HCT116 (cell line): ENCODE measurements at regions not wholly inside any gene's neighbourhood (a gene's known extent, or its start where the extent isn't known, plus 50 kb on each side); places are given as distances from the start of the nearest gene placed in this dataset.

ENCODE experiments used
- ATAC-seq: fragments of 200-7000 bp; cut with Tn5 transposase; 2 replicates; pipeline ENCODE4 v1.9.1; 2020; ENCODE audit warnings: mild to moderate bottlenecking, moderate library complexity
- BruUV-seq: library from RNA; stranded (reverse); fragments of 400-500 nt; replicated peaks from 2 replicates; lab custom pipeline; 2021; lab: Mats Ljungman, UMichigan
- CTCF ChIA-PET: fragments of 300-600 bp; sonication (Branson Sonifier 250); formaldehyde crosslinking; loops from one replicate; lab custom pipeline; 2021; ENCODE audit warnings: antibody characterized with exemption; lab: Charles Lee
- POLR2A ChIA-PET: fragments of 300-600, 350-600 bp; sonication (Branson Sonifier 250); formaldehyde crosslinking; loops from one replicate; lab custom pipeline; 2021; ENCODE audit warnings: antibody characterized with exemption; lab: Charles Lee
- RAD21 ChIA-PET, 2 experiments: fragments of 300-600 bp; sonication (Branson Sonifier 250); formaldehyde crosslinking; loops; one replicate each; lab custom pipeline; 2023; ENCODE audit warnings: low total read pairs in 2 of 2; ENCODE audit not compliant: uncharacterized antibody in 2 of 2, unreplicated experiment in 2 of 2, low non-redundant PET in 1 of 2; lab: Charles Lee
- DNase-seq: peaks from one replicate; pipeline ENCODE4 v3.0.0-alpha.2; 2010; ENCODE audit warnings: low read depth, low spot score
- H2AFZ ChIP-seq: fragments of 200-600 bp; shearing (Covaris generic), sonication (generic); 2 replicates; pipeline ENCODE4 v1.6.1; 2017; ENCODE audit warnings: low read depth, mixed run types, mixed read lengths, antibody characterized with exemption, low read length; ENCODE audit not compliant: poor library complexity, severe bottlenecking
- H3K27ac ChIP-seq: 2 replicates; pipeline ENCODE4 v1.5.1; 2012; ENCODE audit warnings: low read depth, low read length
- H3K27me3 ChIP-seq: fragments of 200-600 bp; sonication (generic); 2 replicates; pipeline ENCODE4 v1.6.1; 2016; ENCODE audit warnings: mixed run types, low read length, mixed read lengths; ENCODE audit not compliant: insufficient read depth
- H3K36me3 ChIP-seq, 2 experiments: fragments of 200-500 bp in 1 of 2; fragments of 200-600 bp in 1 of 2; sonication (Bioruptor generic) in 1 of 2; sonication (generic) in 1 of 2; 2 replicates each; pipeline versions ENCODE4 v1.5.1 to v1.6.1; 2014 to 2016; ENCODE audit warnings: low read length in 2 of 2, inconsistent platforms in 1 of 2, mixed read lengths in 1 of 2, mixed run types in 1 of 2; ENCODE audit not compliant: insufficient read depth in 2 of 2, control insufficient read depth in 1 of 2
- H3K4me1 ChIP-seq, 2 experiments: fragments of 200-600 bp in 1 of 2; sonication (generic) in 1 of 2; 2 replicates each; pipeline versions ENCODE4 v1.5.1 to v1.6.1; 2012 to 2017; ENCODE audit warnings: low read length in 2 of 2, inconsistent platforms in 1 of 2, mild to moderate bottlenecking in 1 of 2, mixed read lengths in 1 of 2, mixed run types in 1 of 2, moderate library complexity in 1 of 2; ENCODE audit not compliant: insufficient read depth in 2 of 2, control insufficient read depth in 1 of 2
- H3K4me2 ChIP-seq: fragments of 200-600 bp; sonication (generic); 2 replicates; pipeline ENCODE4 v1.6.1; 2017; ENCODE audit warnings: mixed run types, low read length, mixed read lengths
- H3K4me3 ChIP-seq, 2 experiments: fragments of 200-600 bp in 1 of 2; sonication (generic) in 1 of 2; replicated peaks in 1 of 2; 2 replicates each; pipeline ENCODE4 v1.5.1; 2011 to 2016; ENCODE audit warnings: low read length in 2 of 2, control low read depth in 1 of 2, low read depth in 1 of 2, mild to moderate bottlenecking in 1 of 2, mixed read lengths in 1 of 2, mixed run types in 1 of 2
- H3K79me2 ChIP-seq: fragments of 200-600 bp; sonication (generic); 2 replicates; pipeline ENCODE4 v1.6.1; 2017; ENCODE audit warnings: mild to moderate bottlenecking, mixed run types, low read length, moderate library complexity, mixed read lengths; ENCODE audit not compliant: insufficient read depth
- H3K9ac ChIP-seq: fragments of 200-600 bp; sonication (generic); 2 replicates; pipeline ENCODE4 v1.6.1; 2016; ENCODE audit warnings: low read length, mixed read lengths
- H3K9me2 ChIP-seq: fragments of 200-600 bp; sonication (generic), shearing (Covaris generic); 2 replicates; pipeline ENCODE4 v1.6.1; 2017; ENCODE audit warnings: mixed run types, mild to moderate bottlenecking, moderate library complexity; ENCODE audit not compliant: insufficient read depth
- H3K9me3 ChIP-seq, 2 experiments: fragments of 200-500 bp in 1 of 2; fragments of 200-600 bp in 1 of 2; sonication (Bioruptor generic) in 1 of 2; sonication (generic) in 1 of 2; 2 replicates each; pipeline ENCODE4 v1.6.1; 2014 to 2017; ENCODE audit warnings: low read length in 2 of 2, mixed read lengths in 2 of 2, inconsistent platforms in 1 of 2, low read depth in 1 of 2, mild to moderate bottlenecking in 1 of 2, mixed run types in 1 of 2, moderate library complexity in 1 of 2; ENCODE audit not compliant: control insufficient read depth in 1 of 2, insufficient read depth in 1 of 2
- H4K20me1 ChIP-seq: fragments of 200-600 bp; sonication (generic), shearing (Covaris generic); 2 replicates; pipeline ENCODE4 v1.6.1; 2017; ENCODE audit warnings: mixed run types, mild to moderate bottlenecking, moderate library complexity; ENCODE audit not compliant: insufficient read depth
- CTCF ChIP-seq, 3 experiments: fragments of 200-600 bp in 1 of 3; sonication (generic) in 1 of 3; IDR thresholded peaks in 2 of 3; conservative IDR thresholded peaks in 1 of 3; 2 replicates each; pipeline ENCODE4 v1.5.1; 2012 to 2017; ENCODE audit warnings: low read depth in 2 of 3, low read length in 2 of 3, antibody characterized with exemption in 1 of 3, borderline replicate concordance in 1 of 3, control low read depth in 1 of 3, mild to moderate bottlenecking in 1 of 3, mixed read lengths in 1 of 3, mixed run types in 1 of 3, moderate library complexity in 1 of 3; ENCODE audit not compliant: insufficient read depth in 1 of 3
- EGR1 ChIP-seq: IDR thresholded peaks from 2 replicates; pipeline ENCODE4 v1.6.1; 2012; ENCODE audit warnings: low read depth
- EZH2 ChIP-seq: fragments of 200-600 bp; sonication (generic); IDR thresholded peaks from 2 replicates; pipeline ENCODE4 v1.6.1; 2017; ENCODE audit warnings: antibody characterized with exemption, mixed run types
- EZH2phosphoT487 ChIP-seq: fragments of 200-600 bp; IDR thresholded peaks from 2 replicates; pipeline ENCODE4 v1.6.1; 2018; ENCODE audit warnings: antibody characterized with exemption, borderline replicate concordance
- FOSL1 ChIP-seq: IDR thresholded peaks from 2 replicates; pipeline ENCODE4 v1.6.1; 2012; ENCODE audit warnings: low read depth
- JUND ChIP-seq: IDR thresholded peaks from 2 replicates; pipeline ENCODE4 v1.6.1; 2012
- POLR2AphosphoS5 ChIP-seq: IDR thresholded peaks from 2 replicates; pipeline ENCODE4 v1.6.1; 2011; ENCODE audit warnings: mild to moderate bottlenecking, low read depth, low read length, moderate library complexity
- RAD21 ChIP-seq: IDR thresholded peaks from 2 replicates; pipeline ENCODE4 v1.6.1; 2012; ENCODE audit warnings: low read depth, mild to moderate bottlenecking
- SIN3A ChIP-seq: IDR thresholded peaks from 2 replicates; pipeline ENCODE4 v1.6.1; 2012; ENCODE audit warnings: low read depth
- TCF7L2 ChIP-seq: IDR thresholded peaks from 2 replicates; pipeline ENCODE4 v1.7.0; 2011; ENCODE audit warnings: borderline replicate concordance, inconsistent platforms; ENCODE audit not compliant: insufficient read depth, insufficient read length; ENCODE audit errors: extremely low read depth
- ZBTB33 ChIP-seq: IDR thresholded peaks from 2 replicates; pipeline ENCODE4 v1.6.1; 2011; ENCODE audit warnings: mild to moderate bottlenecking, low read length, moderate library complexity; ENCODE audit not compliant: insufficient replicate concordance; ENCODE audit errors: extremely low read depth
- ZNF274 ChIP-seq: fragments of 200-500 bp; sonication (Bioruptor generic); IDR thresholded peaks from 2 replicates; pipeline ENCODE4 v1.6.1; 2014; ENCODE audit warnings: mild to moderate bottlenecking, low read depth, low read length, inconsistent platforms
- intact Hi-C: fragments of 100-400 bp; cut with micrococcal nuclease; formaldehyde crosslinking; loops from 2 replicates; pipeline ENCODE4 v1.10.0; 2022

DNA sequence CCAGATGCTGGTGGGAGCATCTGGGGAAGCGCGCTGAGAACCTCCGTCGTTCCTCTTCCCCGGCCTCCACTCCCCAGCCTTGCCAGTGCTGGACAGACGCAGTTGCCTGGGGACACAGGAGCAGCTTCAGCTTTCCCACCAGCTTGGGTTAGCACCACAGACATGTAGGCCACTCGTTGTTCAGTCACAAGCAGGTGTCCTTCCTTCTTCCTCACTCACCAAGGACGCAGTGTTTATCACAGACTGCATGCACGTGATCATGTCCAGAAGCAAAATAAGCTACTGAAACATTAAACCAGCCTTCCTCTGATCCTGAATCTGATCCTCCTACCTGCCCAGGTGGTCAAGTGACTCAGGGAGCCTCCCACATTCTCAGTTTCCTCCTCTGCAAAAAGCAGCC, 232.9 kb downstream of the SYK start (continued):
- TF ChIP-seq ZBTB33 (no peak), ZNF274 (no peak), EGR1 (no peak), RAD21 (no peak), CTCF (IDR thresholded peaks at IDR 0.05 in 2 of 3, conservative IDR thresholded peaks at IDR 0.05 in 1 of 3; ENCODE audit: borderline replicate concordance in 1 of 3, insufficient read depth in 1 of 3, low read depth in 2 of 3, low read length in 2 of 3) (no peak), EZH2phosphoT487 (no peak), SIN3A (no peak)

- no TSS peak for BruUV-seq
- Histone ChIP-seq H3K27ac (no peak overlapping the region), H3K9me3 (no peaks in the 10 kb centered on the region), H3K27me3 (no peaks in the 10 kb centered on the region), H2AFZ (no peak overlapping the region), H3K4me1 (peaks cover 21 to 29% of the 10 kb centered on the region in 2 experiments), H4K20me1 (no peaks in the 10 kb centered on the region), H3K9ac (no peak overlapping the region), H3K4me3 (no peak overlapping the region), H3K36me3 (no peaks in the 10 kb centered on the region), H3K9me2 (no peaks in the 10 kb centered on the region), H3K79me2 (no peaks in the 10 kb centered on the region), H3K4me2 (no peak overlapping the region)
- ChIA-PET RAD21 (no interaction called here), CTCF (no interaction called here), POLR2A (no interaction called here)
- intact Hi-C loops: loop anchor here (5.0 kb wide), 2 partner anchors 162 to 267 kb away; no protein-coding TSS in a partner anchor
- ATAC-seq (no peak), DNase-seq (no peak)
- no peak for TF ChIP-seq TCF7L2
- TF ChIP-seq JUND: no peak
- TF ChIP-seq SIN3A: no peak
- no peak for TF ChIP-seq EZH2
- TF ChIP-seq FOSL1: no peak
- TF ChIP-seq POLR2AphosphoS5: no peak
- TF ChIP-seq RAD21: no peak
Observed at GRCh38 chr9:91034976-91035824, 233.6 kb downstream of the SYK start.
